CD4-positive, alpha-beta T cell treated with Interleukin-21 for 1 hour (primary cell): ENCODE measurements at regions not wholly inside any gene's neighbourhood (a gene's known extent, or its start where the extent isn't known, plus 50 kb on each side); places are given as distances from the start of the nearest gene placed in this dataset.
A peak's percentile ranks its signal among the peaks of the same experiment; 100 is the strongest.
"Not testable (repeated sequence)": the region's sequence is repeated elsewhere in the genome, so short reads cannot be mapped to it uniquely, and the experiment has no call there.

ENCODE experiments used
- DNase-seq: peaks from one replicate; pipeline ENCODE4 v3.0.0-alpha.2; 2020

DNA sequence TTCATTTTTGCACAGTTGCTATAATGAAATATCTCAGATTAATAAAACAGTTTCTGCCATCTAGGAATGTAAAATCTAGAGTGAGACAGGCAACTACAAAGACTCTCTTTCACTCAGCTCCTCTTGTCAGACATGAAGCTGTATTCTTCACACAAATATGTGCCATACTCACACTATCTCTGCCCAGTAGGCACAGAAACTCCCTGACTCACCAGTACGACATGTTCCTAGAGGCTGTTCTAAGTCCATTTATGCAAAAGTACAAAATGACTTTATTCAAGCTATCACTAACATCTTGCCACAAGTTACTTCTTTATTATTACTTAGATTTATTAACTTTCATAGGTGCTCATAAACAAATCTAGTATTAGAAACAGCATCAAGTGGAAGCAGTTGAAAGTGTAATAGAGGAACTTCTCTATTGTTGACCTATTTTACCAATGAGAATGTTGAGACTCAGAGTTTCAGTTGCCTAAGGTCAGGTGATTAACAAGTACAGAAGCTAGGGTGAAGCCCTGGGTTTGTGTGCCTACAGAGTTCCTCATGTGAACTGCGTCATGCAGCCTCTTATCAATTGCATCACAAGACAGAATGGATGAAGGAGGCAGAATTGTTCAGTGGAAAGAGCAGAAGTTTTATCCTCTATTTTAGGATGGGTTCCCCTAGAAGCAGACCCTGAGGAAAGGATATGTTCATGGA, 98.9 kb downstream of the RGS2 start:
- no peak for DNase-seq

DNA sequence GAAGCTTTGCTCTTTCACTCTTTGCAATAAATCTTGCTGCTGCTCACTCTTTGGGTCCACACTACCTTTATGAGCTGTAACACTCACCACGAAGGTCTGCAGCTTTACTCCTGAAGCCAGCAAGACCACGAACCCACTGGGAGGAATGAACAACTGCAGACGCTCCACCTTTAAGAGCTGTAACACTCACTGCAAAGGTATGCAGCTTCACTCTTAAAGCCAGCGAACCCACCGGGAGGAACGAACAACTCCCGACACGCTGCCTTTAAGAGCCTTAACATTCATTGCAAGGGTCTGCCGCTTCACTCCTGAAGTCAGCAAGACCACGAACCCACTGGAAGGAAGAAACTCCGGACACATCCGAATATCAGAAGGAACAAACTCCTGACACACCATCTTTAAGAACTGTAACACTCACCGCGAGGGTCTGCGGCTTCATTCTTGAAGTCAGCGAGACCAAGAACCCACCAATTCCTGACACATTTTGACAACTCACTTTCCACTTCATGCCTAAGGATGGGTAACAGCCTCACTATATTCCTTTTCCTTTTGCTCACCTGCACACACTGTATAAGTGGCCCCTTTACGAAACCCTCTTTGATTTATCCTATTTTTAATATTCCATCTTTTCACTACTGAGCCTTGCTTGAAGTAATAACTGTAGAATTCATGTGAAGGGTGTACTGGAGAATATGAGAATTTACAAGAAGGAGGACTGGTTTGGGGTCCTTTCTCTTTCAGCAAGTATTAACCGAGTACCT, 103.2 kb downstream of the RGS2 start:
- not testable (repeated sequence) for DNase-seq

DNA sequence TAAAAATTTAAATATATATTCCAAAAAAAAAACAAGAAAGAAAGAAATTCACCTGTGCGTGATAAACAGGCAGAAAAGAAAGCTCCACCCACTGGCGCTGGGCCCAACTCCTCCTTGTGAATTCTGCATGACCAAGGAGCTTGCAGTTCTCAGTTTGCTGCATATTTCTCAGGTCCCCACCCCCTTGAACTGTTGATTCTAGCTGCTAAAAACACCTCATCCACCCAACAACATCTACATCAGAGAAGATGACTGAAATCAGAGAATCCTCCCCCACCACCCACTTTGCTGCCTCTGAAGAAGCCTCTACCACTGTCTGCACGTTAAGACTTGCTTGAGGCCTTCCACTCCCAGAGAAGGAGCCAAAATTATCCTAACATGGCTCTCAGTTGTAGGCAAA, 104.8 kb downstream of the RGS2 start:
- DNase-seq: no peak

DNA sequence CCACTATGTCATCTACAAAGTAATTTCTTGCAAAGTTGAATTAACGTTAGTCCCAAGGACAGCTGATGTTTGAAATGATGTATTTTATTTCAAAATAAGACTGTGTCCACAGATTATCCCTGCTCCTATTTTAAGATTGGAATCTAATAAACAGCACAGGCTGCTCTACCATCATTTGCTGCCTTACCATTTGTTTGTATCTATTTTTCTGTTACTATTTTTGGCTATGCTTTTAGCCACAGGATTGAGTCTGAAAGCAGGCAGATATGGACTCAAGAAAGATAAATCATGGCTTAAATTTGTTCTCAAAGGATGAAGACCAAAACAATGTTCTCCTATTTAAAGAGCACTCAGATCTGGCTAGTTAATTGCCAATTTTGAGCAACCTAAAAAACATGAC, 105.3 kb downstream of the RGS2 start:
- no peak for DNase-seq

DNA sequence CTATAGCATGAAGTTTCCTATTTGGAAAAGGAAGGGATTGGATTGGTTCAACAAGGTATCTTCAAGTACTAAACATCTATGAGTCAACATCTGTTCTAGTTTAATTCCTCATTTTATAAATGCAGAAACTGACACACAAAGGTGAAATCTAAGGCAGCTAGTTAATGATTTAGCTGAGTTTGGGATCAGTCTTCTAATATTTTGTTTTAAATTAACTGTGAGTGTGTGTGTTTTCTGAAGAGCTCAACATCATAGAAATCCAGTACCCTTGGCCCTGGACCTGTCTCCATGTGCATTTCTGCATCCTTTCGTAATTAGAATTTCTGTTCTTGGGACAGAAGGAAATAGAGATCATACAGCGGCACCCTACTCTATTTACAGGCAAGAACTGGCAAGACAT, 105.9 kb downstream of the RGS2 start:
- DNase-seq: no peak

DNA sequence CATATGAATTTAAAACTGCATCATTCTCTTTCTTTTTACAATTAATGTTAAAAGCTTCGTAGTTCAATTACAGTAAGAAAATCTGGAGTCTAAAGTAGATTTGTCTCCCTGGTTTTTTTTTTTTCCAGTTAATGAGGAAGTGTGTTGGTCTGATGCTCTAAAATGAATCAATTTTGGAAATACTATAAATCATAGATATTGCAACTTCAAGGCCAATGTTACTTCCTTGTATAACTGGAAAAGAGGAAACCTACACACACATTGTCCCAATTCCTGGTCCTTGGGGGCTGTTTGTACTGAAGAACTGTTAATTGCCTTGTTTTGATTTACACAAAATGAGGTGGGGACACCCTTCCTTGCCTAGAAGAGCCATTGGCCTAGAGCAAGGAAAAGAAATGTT, 107.2 kb downstream of the RGS2 start:
- no peak for DNase-seq

DNA sequence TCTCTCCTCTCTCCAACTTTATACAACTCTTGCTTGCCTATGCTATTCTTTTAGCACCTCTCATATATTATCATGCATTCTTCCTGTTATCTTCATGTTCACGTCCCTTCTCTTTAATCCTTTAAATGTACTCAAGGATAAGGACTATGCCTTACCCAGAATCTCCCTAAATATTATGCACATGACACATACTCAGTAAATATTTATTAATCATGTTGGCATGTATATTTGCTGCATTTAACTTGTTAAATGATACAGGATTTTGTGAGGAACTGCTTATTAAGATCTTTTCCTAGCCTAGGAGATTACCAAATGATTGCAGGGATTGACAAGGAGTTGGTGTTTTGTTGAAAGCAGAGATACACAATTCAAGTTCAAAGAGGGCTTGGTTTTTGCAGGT, 109.4 kb downstream of the RGS2 start:
- DNase-seq: no peak

DNA sequence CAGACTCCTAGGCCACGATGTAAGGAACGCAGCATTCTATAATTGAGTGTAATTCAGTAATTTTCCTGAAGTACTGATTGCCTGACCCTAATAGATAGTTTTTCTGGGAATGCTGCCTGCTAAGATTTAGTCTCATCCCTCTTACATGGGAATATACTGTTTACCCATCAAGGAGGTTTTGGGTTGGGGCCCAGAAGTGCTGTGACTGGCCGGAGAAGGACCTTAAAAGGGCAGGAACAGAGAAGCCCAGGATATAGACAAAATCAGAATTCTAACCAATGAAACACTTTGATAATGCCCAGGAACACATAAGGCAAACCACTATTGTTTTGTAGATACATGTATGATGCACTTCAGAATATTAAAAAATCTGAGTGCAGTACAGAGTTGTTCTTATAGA, 111.6 kb downstream of the RGS2 start:
- DNase-seq: no peak

DNA sequence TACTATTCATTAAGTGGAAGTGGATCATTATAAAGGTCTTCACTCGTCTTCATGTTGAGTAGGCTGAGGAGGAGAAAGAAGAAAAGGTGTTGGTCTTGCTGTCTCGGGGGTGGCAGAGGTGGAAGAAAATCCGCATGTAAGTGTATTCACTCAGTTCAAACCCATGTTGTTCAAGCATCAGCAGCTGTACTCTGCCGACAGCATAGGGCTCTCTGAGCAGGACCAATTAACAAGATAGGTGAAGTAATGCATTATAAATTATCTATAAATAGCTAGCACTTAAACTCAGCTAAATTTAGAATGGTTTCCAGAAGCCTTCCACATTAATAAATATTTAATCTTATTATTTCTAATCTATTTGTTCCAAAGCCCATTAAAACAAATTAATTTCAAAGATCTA, 116.8 kb downstream of the RGS2 start:
- DNase-seq: no peak

DNA sequence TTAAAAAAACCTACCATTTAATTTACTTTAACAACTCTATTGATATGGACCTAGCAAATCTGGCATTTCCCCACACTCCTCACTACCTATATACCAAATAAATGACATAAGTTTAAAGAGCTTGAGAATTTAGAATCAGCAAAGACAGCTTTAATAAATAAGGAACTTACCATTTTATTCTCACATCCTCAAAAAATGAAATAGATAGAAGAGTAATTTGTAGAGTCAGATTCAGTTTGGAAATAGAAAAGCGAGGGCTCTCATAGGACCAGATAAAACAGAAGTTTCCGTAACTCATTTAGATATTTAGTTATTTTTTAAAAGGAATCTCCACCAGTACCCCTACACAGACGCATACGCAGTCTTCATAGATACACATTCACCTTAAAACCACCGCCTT, 117.9 kb downstream of the RGS2 start:
- no peak for DNase-seq

DNA sequence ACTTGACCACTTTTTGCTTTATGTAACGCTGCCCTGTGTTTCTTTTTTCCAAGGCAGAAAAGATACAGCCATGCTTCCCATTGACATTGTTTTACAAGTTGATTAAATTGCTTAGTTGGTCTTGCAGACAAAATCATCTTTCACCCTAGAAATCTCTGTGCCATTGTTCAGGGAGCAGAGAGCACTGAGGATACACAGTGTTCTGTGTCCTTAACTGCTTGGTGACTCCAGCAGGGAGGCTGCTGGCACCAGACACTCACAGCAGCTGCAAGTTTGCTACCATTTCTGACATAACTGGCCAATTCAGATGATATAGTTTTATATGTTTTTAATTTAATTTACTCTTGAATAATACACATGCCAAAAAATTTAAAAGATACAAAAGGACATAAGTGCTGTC, 118.7 kb downstream of the RGS2 start:
- no peak for DNase-seq

DNA sequence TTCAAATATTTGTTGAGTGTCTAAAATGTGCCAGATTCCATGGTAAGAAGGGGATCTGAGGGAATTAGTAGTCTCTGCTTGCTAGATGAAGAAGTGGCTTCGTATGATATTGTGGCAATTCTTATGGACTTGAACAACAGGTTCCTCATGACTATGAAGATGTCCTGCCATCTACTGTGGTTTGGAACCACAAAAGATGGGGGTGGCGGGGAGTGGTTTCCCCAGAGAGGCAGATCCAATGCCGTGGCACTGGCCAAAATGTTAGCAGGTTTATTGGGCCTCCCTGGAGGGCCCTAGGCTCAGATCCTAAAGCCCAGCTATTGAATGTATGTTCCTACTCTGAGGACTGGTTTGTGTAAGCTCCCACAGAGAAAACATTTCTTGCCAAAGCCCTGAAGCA, 120.8 kb downstream of the RGS2 start:
- DNase-seq: no peak

DNA sequence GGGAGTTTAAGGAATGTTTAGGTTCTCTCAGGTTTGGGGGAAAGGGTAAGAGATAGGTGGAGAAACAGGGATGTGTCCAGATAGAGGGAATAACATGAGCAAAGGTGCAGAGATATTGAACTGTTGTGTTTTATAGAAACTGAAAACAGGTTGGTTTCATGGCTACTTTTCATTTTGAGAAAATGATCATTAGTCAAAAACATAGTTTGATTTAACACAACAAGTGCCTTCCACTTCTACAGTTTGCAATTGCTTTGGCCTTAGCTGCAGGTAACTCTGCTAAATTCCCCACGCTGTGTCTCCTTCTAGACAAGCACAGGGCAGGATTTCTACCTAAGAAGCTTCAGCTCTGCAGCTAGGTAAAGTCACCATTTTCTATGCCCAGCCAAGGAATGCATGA, 124.9 kb downstream of the RGS2 start:
- DNase-seq: no peak

DNA sequence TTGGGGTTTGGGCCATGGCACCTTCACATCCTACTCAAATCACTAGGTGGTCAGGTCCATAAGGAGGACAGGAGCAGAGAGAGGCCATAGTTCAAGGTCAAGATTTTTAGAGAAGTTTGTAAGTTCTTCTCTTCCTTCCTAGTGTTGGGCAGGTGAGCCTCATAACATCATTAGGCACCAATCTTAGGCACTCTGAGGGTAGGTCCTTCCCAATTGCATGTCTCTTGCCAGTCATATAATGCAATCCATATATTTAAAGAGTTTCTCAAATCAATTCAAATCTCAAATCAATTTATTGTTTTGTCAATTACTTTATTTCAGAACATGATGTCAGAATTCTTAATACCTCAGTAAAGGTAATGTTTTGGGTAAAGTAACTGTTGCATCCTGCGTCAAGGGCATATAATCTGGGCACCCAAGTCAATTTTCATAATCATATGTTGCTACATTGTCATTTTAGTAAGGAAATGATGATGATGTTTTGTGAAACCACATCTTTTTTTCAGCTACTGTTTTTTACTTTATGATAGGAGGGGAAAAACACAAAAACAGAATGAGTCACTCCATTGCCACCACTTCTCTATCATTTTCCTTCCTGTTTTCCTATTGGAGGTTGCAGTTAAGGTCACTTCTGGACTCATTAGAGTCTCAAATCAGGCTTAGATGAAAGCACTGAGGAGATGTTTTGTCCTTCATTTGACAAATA, 122.7 kb downstream of the UCHL5 start:
- DNase-seq: peak; percentile 15

DNA sequence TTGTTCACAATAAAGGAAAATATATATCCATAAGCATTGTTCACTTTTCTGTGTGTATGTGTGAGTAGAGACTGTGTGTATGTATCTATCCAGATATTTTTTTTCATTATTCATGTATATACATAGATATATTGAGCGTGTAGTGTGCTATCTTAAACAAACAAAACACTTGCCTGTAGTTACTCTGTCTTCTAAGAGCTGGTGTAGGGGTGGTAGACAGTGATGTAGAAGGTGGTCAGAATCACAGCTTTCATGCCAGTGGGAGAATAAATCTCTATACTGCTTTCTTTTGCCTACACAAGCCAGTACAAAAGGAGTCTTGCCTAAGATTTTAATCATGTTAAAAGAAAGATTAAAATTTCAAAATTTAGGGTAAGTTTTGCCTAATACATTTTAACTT, 122.0 kb downstream of the UCHL5 start:
- no peak for DNase-seq

DNA sequence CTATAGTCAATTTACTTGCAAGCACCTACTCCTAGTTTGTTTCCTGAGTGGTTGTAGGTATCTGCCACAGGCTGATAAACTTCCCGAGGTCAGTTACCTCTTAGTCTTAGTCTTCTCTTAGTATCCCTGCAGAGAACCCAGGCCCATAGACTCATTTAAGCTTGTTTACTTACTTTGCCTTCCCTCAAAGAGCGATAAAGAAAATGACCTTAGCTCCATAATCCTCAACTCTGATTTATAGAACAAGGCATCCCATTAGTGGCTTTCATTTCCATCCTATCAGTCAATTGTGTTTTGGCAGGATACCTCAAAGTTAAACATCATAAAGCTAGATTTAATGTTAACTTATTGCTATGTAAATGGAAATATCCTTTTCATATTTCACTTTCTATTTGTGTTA, 119.7 kb downstream of the UCHL5 start:
- DNase-seq: no peak

DNA sequence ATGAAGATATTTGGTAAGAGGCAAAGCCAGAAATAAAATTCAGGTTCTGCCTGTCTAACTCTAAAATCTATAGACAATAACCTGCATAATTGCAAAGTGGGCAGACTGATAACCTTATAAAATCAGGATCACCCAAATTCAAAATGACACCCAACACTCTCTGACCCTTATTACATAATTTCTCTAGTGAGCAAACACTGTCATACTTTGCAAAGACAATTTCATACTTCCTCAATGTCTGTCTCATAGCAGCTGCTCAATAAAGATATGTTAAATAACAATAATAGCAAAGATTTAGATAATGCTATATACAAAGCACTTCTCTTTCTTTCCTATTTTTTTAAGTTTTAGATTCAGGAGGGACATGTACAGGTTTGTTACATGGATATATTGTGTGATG, 118.5 kb downstream of the UCHL5 start:
- DNase-seq: no peak

DNA sequence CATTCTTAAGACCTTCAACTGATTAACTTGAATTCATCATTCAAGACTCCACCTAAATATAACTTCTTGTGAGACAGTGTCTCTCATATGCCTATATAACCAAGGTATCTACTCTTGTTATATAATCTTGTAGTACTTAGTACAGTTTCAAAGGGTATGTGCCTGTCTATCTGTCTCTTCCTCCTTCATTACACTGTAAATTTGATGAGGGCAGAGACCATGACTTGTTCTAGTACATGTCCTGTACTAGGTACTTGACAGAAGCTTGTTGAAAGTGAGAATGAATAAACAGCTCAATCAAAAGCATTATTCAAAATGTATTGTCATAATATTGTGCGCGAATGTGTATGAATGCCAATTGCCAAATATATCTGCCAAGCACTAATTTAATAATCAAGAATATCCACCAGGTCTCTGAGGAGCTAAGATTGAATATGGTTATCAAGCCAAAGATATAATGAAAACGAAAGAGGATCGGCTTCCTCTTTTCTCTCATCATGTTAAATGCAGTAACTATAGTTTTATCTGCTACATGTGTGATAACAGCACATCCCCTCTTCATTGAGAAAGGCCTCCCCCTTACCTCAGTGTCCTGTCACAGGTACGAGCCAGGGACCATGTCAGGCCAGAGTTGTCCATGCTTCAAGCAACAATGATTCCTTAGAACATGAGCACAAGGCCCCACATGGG, 117.3 kb downstream of the UCHL5 start:
- no peak for DNase-seq

DNA sequence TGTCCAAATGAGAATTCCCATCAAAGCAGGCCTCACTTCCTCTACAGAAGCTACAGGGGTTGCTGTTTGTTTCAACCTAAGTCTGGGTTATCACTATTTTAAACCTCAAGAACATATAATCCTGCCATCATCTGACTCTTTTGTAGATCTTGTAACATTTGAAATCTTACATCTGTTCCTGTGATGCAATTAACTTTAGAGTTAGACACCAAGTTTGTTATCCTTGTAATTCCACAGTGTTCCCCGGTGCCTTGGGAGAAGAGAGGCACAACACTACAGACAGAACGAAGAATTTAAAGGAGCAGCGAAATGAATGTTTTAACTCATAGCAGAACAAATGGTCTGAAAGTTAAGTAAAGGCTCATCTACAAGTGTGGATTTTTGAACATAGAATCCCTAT, 116.1 kb downstream of the UCHL5 start:
- no peak for DNase-seq

DNA sequence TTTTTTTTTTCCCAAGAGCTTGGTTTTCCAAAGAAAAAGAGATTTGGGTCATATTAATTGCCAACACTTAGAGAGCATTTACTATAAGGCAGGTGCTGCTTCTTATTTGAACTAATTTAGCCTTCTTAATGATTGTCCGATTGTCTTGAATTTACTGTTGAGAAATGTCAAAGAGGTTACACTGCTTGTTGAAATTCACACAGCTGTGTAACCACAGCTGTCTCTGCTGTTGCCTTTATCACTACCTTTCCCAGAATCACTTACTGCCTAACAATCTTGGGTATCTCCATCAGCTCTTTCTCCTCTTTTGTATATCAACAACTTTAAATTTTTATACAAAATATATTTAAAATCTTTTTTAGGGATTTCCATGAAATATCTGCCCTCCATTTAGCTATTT, 115.6 kb downstream of the UCHL5 start:
- DNase-seq: no peak

DNA sequence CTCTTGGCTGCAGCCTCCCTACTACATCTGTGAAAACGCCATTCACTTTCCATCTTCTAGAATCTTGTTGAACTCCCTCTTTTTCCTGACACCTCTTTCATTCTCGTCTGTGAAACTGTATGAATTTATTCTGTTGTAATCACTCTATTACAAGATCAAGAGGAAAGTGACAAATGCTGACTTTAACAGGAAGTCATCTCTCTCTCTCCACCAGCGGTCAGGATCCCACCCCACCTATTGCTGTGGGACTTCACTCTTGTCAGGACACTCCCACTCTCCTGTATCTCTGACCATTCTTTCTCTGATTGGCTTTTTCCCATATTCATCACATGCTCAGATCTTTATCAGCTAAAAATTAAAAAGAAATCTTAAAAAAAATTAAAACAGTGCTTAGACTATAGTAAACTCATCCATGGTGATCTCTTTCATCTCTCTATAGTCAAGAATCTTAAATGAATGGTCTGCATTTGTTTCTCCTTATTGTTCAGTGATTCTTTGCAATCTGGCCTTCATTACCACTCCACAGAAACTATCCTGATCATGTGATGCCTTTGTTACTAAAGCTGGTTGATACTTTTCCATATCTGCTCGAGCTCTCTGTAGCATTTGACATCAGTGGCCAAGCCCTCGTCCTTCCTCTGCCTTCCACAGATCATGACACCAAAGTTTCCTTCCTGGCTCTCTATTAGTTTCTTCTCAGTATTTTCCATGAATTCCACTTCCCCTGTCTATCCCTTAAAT, 113.6 kb downstream of the UCHL5 start:
- DNase-seq: no peak

DNA sequence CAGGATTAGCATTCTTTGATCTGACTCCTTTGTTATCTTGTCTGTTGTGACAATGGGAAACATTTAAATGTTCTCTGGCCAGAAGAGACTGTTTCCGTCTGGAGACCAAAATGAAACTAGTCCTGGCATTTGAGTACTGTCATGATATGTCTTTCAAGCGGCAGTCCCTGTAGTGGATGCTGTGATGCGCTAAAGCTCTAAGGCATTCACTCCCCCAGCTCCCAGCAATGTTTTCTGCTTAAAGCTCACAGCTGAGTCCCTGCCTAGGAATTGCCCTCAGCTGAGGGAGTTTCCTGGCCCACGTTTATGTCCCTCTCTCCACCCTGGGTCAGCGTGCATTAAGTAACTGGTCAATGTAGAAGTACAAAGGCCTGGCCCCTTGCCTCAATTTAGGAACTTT, 109.4 kb downstream of the UCHL5 start:
- no peak for DNase-seq

DNA sequence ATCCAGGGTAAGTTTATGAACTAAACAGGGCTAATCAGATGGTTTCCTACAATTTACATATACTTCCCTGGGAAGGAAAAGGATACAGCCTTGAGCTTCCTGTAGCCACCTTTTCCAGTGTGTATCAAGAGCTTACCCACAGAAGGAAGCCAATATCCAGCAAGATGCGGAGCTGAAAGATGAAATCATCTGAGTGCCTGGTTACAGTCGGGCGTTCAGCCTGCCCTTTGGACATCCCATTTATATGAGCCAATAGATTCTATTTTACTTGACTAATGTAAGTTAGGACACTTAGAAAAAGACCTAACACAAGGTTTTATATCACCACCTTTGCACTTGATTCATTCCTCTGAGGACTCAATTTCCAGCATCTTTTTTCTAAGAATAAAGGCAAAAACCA, 108.2 kb downstream of the UCHL5 start:
- no peak for DNase-seq
